Hematopoietic multipotent progenitor cell treated with erythropoietin and hydrocortisone succinate and interleukin-3 and kit ligand, for 17 days (in vitro differentiated cells): ENCODE measurements at regions not wholly inside any gene's neighbourhood (a gene's known extent, or its start where the extent isn't known, plus 50 kb on each side); places are given as distances from the start of the nearest gene placed in this dataset.
A peak's percentile ranks its signal among the peaks of the same experiment; 100 is the strongest.
"Not testable (repeated sequence)": the region's sequence is repeated elsewhere in the genome, so short reads cannot be mapped to it uniquely, and the experiment has no call there.

Experiments
- DNase-seq: peaks from one replicate; pipeline ENCODE4 v3.0.0-alpha.2; 2015; ENCODE audit warnings: low spot score

GRCh38 chr3:196147116-196147515 is 64.1 kb downstream of the ZDHHC19 start:
- no peak for DNase-seq

GRCh38 chr3:196145468-196146262 is 63.8 kb upstream of the TFRC start:
- DNase-seq = no peak

GRCh38 chr3:196144383-196145105 is 62.7 kb upstream of the TFRC start:
- DNase-seq = no peak

- DNase-seq = peak; percentile 30
Measured at GRCh38 chr3:196143708-196144382, 62.0 kb upstream of the TFRC start.

- DNase-seq = no peak
Measured at GRCh38 chr3:196142202-196142956, 60.5 kb upstream of the TFRC start.

- DNase-seq = no peak
Measured at GRCh38 chr3:196141866-196142201, 59.9 kb upstream of the TFRC start.

GRCh38 chr3:196141052-196141865 is 59.4 kb upstream of the TFRC start:
- DNase-seq = no peak

- no peak for DNase-seq
Measured at GRCh38 chr3:196140224-196140623, 58.3 kb upstream of the TFRC start.

GRCh38 chr3:196139281-196139680 is 57.4 kb upstream of the TFRC start:
- no peak for DNase-seq

GRCh38 chr3:196138482-196139254 is 56.8 kb upstream of the TFRC start:
- peak; percentile 63 for DNase-seq

- not testable (repeated sequence) for DNase-seq
Measured at GRCh38 chr3:196136640-196136989, 54.7 kb upstream of the TFRC start.

GRCh38 chr3:196135693-196136639 is 54.1 kb upstream of the TFRC start:
- no peak for DNase-seq

GRCh38 chr3:196134691-196135090 is 52.8 kb upstream of the TFRC start:
- no peak for DNase-seq

GRCh38 chr3:196133869-196134268 is 52.0 kb upstream of the TFRC start:
- DNase-seq = not testable (repeated sequence)

GRCh38 chr3:196131921-196132320 is 50.0 kb upstream of the TFRC start:
- no peak for DNase-seq
